ENCODE measurements at regions not wholly inside any gene's neighbourhood (a gene's known extent, or its start where the extent isn't known, plus 50 kb on each side); places are given as distances from the start of the nearest gene placed in this dataset.
A peak's percentile ranks its signal among the peaks of the same experiment; 100 is the strongest.

DNA sequence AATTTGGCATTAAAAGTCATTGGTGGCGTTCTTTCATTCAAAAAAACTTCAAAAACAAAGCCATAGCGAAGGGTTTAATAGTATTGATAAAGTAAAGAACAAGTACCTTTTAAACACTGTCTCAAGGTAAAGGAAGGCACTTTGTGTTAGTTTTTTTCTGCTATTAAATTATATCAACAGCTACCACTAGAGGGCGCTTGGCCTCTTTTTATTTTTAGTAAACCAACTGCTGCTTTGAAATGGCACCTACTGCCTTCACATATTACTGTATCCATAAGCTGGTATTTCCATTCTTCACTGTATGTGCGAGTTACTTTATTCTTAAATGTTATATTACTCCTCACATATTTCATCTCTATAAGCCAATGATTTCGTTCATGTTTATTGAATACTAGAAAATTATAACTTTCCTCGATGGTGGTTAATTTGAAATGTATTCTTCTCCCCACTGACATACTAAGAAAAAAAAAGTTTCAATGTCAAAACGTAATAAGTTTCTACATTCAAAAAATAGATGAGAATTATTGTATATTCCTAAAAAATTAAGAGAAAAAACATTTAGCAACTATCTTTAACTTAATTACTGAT, 125.7 kb upstream of the CXADR start:
- H3K9me3 ChIP-seq: no peaks in the 10 kb centered on the region
- intact Hi-C loops (cut with DNase I): loop anchor here (5.0 to 10.0 kb wide), 2 partner anchors 168 to 195 kb away; no protein-coding TSS in a partner anchor

DNA sequence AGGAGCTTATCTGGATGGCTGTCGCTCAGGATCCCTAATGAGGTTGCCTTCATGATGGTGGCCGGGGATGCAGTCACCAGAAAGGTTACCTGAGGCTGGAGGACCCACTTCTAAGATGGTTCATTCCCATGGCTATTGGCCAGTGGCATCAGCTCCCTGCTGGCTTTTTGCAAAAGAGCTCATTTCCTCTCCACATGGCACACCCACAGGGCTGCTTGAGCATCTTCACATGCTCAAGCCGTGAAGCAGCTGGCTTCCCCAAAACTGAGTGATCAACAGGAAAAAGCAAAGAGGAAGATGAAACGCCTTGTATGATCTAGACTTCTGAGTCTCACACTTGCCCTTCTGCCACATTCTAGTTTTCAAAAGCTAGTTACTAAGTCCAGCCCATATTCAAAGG, 124.6 kb upstream of the CXADR start:
- no peaks in the 10 kb centered on the region for H3K27me3 ChIP-seq
- TF ChIP-seq CTCF (IDR thresholded peaks at IDR 0.05) (no peak), POLR2A (IDR thresholded peaks at IDR 0.05) (no peak)
- H3K36me3 ChIP-seq: no peaks in the 10 kb centered on the region
- H3K4me3 ChIP-seq (replicated peaks in 1 of 3): no peak overlapping the region
- intact Hi-C loops (cut with DNase I): loop anchor here (5.0 to 10.0 kb wide), 2 partner anchors 167 to 194 kb away; no protein-coding TSS in a partner anchor
- H3K27ac ChIP-seq: no peak overlapping the region
- WGBS, 2 donors: 86 to 87% methylated on average over 4 of the region's 4 CpGs
- H3K9me3 ChIP-seq: no peaks in the 10 kb centered on the region
- H3K4me1 ChIP-seq: no peaks in the 10 kb centered on the region
- no peak for DNase-seq

More for the DNA sequence above, 125.7 kb upstream of the CXADR start:
- H3K4me1 ChIP-seq: no peaks in the 10 kb centered on the region
- H3K4me3 ChIP-seq (replicated peaks in 1 of 3): no peak overlapping the region
- no peaks in the 10 kb centered on the region for H3K36me3 ChIP-seq
- 19 to 22% methylated on average over 7 of the region's 7 CpGs for WGBS, 2 donors
- H3K27ac ChIP-seq: no peak overlapping the region
- H3K27me3 ChIP-seq: no peaks in the 10 kb centered on the region
- DNase-seq: peak; percentile 33 to 58
- no peak for TF ChIP-seq POLR2A (IDR thresholded peaks at IDR 0.05)
- TF ChIP-seq CTCF (IDR thresholded peaks at IDR 0.05): peak; percentile 57 to 85 (median 76)

DNA sequence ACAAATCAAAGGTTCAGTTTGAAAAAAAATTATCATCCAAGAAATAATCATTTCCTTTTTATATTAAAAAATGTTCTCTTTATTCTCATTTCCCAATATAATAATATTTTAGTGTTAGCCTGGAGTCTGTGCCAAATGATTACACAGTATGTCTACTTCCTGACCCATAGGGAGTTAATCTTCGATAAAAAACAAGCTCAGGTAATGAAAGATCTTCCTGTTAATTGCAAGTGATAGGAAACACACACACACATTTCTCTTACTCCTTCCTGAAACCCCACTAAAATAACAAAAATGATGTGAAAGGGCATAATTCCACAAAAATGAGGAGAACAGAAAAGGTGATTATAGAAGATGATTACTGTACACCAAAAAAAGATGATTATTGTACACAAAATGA, 123.5 kb upstream of the CXADR start:
- intact Hi-C loops (cut with DNase I): loop anchor here (5.0 to 10.0 kb wide), 2 partner anchors 165 to 193 kb away; no protein-coding TSS in a partner anchor
- WGBS, 2 donors: 51 to 59% methylated on average over 1 of the region's 1 CpG

GRCh38 chr21:17390569-17390968, 122.3 kb upstream of the CXADR start:
- intact Hi-C loops (cut with DNase I): no loop called here
- H3K4me3 ChIP-seq (replicated peaks in 1 of 3): no peak overlapping the region
- H3K4me1 ChIP-seq: no peaks in the 10 kb centered on the region
- H3K9me3 ChIP-seq: no peaks in the 10 kb centered on the region
- no peak overlapping the region for H3K27ac ChIP-seq
- H3K27me3 ChIP-seq: no peaks in the 10 kb centered on the region
- DNase-seq: no peak
- H3K36me3 ChIP-seq: no peaks in the 10 kb centered on the region
- 70 to 79% methylated on average over 2 of the region's 2 CpGs for WGBS, 2 donors
- TF ChIP-seq CTCF (IDR thresholded peaks at IDR 0.05) (no peak), POLR2A (IDR thresholded peaks at IDR 0.05) (no peak)

More for the DNA sequence above, 123.5 kb upstream of the CXADR start:
- H3K36me3 ChIP-seq: no peaks in the 10 kb centered on the region
- DNase-seq: no peak
- no peaks in the 10 kb centered on the region for H3K27me3 ChIP-seq
- H3K4me3 ChIP-seq (replicated peaks in 1 of 3): no peak overlapping the region
- TF ChIP-seq CTCF (IDR thresholded peaks at IDR 0.05): no peak
- TF ChIP-seq POLR2A (IDR thresholded peaks at IDR 0.05): no peak
- no peaks in the 10 kb centered on the region for H3K4me1 ChIP-seq
- no peaks in the 10 kb centered on the region for H3K9me3 ChIP-seq
- H3K27ac ChIP-seq: no peak overlapping the region

DNA sequence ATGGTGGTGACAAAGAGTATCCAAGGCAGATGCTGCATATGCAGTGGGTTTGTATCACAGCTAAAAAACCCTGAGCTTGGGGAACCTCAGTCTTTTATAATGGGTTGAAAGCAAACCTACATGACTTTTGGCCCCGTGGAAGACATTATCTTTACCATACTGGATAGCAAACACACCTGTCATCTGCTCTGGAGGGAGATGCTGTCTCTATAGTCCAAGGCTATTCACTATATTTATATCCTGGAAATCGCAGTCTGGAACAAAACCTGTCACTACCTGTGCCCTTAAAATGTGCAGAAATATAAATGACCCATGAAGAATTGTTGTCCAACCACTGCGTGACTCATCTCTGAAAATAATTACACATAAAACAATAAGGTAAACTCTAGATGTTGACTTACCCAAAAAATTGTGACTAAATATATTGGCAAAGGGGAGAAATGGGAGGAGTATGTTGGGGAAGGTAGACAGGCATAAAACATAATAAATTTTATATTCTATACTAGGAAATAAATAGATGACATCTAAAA, 121.0 kb upstream of the CXADR start:
- intact Hi-C loops (cut with DNase I): no loop called here
- TF ChIP-seq POLR2A (IDR thresholded peaks at IDR 0.05) (no peak), CTCF (IDR thresholded peaks at IDR 0.05) (no peak)
- 87 to 88% methylated on average over 3 of the region's 3 CpGs for WGBS, 2 donors
- H3K9me3 ChIP-seq: no peaks in the 10 kb centered on the region
- no peak overlapping the region for H3K4me3 ChIP-seq (replicated peaks in 1 of 3)
- H3K27ac ChIP-seq: no peak overlapping the region
- no peak for DNase-seq
- no peaks in the 10 kb centered on the region for H3K36me3 ChIP-seq
- H3K4me1 ChIP-seq: no peaks in the 10 kb centered on the region
- no peaks in the 10 kb centered on the region for H3K27me3 ChIP-seq
